Keratinocyte (primary cell): ENCODE measurements at regions not wholly inside any gene's neighbourhood (a gene's known extent, or its start where the extent isn't known, plus 50 kb on each side); places are given as distances from the start of the nearest gene placed in this dataset.

Experiments used
- DNase-seq: peaks from one replicate; pipeline ENCODE4 v3.0.0-alpha.2; 2011; ENCODE audit warnings: low read depth, missing footprints, low spot score
- FAIRE-seq: peaks from 2 replicates; lab custom pipeline; 2011; peaks lifted over from hg19 to GRCh38; lab: Jason Lieb, UNC
- H2AFZ ChIP-seq: 2 replicates; pipeline ENCODE4 v1.6.0; 2012; ENCODE audit warnings: low read length, control low read depth, inconsistent platforms; ENCODE audit not compliant: control insufficient read depth
- H3K27ac ChIP-seq: 2 replicates; pipeline ENCODE4 v1.5.1; 2011; ENCODE audit warnings: low read length; ENCODE audit not compliant: control insufficient read depth, insufficient read depth
- H3K27me3 ChIP-seq: 3 replicates; pipeline ENCODE4 v1.6.0; 2011; ENCODE audit warnings: low read length; ENCODE audit not compliant: control insufficient read depth, insufficient read depth; ENCODE audit errors: extremely low read depth
- H3K36me3 ChIP-seq, 2 experiments: 2 replicates in 1 of 2; 3 replicates in 1 of 2; pipeline ENCODE4 v1.5.1; 2011; ENCODE audit warnings: low read length in 2 of 2, mild to moderate bottlenecking in 1 of 2; ENCODE audit not compliant: control insufficient read depth in 2 of 2, insufficient read depth in 2 of 2; ENCODE audit errors: extremely low read depth in 1 of 2
- H3K4me1 ChIP-seq: 3 replicates; pipeline ENCODE4 v1.5.1; 2011; ENCODE audit warnings: low read length; ENCODE audit not compliant: control insufficient read depth, insufficient read depth; ENCODE audit errors: extremely low read depth
- H3K4me2 ChIP-seq: 3 replicates; pipeline ENCODE4 v1.6.0; 2011; ENCODE audit warnings: low read depth, low read length; ENCODE audit not compliant: control insufficient read depth, insufficient read depth; ENCODE audit errors: extremely low read depth
- H3K4me3 ChIP-seq, 3 experiments: fragments of 200-600 bp in 1 of 3; sonication (generic) in 1 of 3; 2 replicates in 2 of 3; 3 replicates in 1 of 3; pipeline ENCODE4 v1.5.1; 2011 to 2016; ENCODE audit warnings: low read length in 3 of 3, mild to moderate bottlenecking in 3 of 3, control low read depth in 2 of 3, inconsistent platforms in 1 of 3, low read depth in 1 of 3, mixed read lengths in 1 of 3, mixed run types in 1 of 3, moderate library complexity in 1 of 3; ENCODE audit not compliant: control insufficient read depth in 2 of 3, insufficient read depth in 2 of 3; ENCODE audit errors: extremely low read depth in 1 of 3
- H3K79me2 ChIP-seq: 2 replicates; pipeline ENCODE4 v1.6.0; 2012; ENCODE audit warnings: low read length; ENCODE audit not compliant: control insufficient read depth, insufficient read depth
- H3K9ac ChIP-seq: 3 replicates; pipeline ENCODE4 v1.6.0; 2011; ENCODE audit warnings: low read length; ENCODE audit not compliant: control insufficient read depth, insufficient read depth; ENCODE audit errors: extremely low read depth
- H3K9me1 ChIP-seq: 3 replicates; pipeline ENCODE4 v1.6.0; 2011; ENCODE audit warnings: low read length; ENCODE audit not compliant: control insufficient read depth, insufficient read depth; ENCODE audit errors: extremely low read depth
- H3K9me3 ChIP-seq: 2 replicates; pipeline ENCODE4 v1.5.1; 2012; ENCODE audit warnings: low read depth, low read length; ENCODE audit not compliant: control insufficient read depth
- H4K20me1 ChIP-seq: 3 replicates; pipeline ENCODE4 v1.6.0; 2011; ENCODE audit warnings: low read length; ENCODE audit not compliant: control insufficient read depth, insufficient read depth; ENCODE audit errors: extremely low read depth
- EZH2 ChIP-seq: IDR thresholded peaks from one replicate; pipeline ENCODE4 v1.6.1; 2012; ENCODE audit warnings: inconsistent platforms, mild to moderate bottlenecking, low read length, moderate library complexity
- dilution Hi-C: fragments of 300-500 bp; cut with MboI; formaldehyde crosslinking; loops from one replicate; pipeline ENCODE4 v1.7.0; 2020; ENCODE audit warnings: low sequenced_read_pairs; ENCODE audit not compliant: extremely low pct_ligation_motif_present
- TF ChIP-seq, protein P1 (sequence below), 3 experiments: IDR thresholded peaks in 1 of 3; conservative IDR thresholded peaks in 1 of 3; optimal IDR thresholded peaks in 1 of 3; 2 replicates in 2 of 3; 3 replicates in 1 of 3; pipeline versions ENCODE3 to v1.5.1; 2011; ENCODE audit warnings: low read length in 3 of 3, mild to moderate bottlenecking in 3 of 3, moderate library complexity in 2 of 3, control low read depth in 1 of 3, inconsistent platforms in 1 of 3; ENCODE audit not compliant: insufficient read depth in 2 of 3; ENCODE audit errors: extremely low read depth in 1 of 3

DNA sequence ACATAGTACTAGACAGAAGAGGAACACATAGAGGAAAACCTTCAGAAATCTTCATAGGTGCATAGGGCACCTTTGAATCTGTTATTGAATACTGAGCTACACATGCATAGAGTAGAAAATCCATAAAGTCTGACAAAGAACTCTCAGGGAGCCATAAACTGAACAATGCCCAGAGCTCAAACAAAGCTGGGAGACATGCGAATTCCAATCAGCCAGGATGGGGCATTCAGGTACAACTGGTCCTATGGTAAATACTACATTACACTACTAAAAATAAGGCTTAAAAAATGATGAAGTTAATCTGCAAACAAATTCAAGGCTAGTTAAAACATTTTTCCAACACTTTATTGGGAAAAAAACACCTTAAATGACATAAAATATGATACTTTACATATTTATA lies 259.7 kb downstream of the DIO2 start:
- H3K4me3 ChIP-seq: no peak overlapping the region
- H3K79me2 ChIP-seq: no peaks in the 10 kb centered on the region
- no peaks in the 10 kb centered on the region for H3K9me1 ChIP-seq
- no peak for TF ChIP-seq EZH2
- TF ChIP-seq, protein P1, sequence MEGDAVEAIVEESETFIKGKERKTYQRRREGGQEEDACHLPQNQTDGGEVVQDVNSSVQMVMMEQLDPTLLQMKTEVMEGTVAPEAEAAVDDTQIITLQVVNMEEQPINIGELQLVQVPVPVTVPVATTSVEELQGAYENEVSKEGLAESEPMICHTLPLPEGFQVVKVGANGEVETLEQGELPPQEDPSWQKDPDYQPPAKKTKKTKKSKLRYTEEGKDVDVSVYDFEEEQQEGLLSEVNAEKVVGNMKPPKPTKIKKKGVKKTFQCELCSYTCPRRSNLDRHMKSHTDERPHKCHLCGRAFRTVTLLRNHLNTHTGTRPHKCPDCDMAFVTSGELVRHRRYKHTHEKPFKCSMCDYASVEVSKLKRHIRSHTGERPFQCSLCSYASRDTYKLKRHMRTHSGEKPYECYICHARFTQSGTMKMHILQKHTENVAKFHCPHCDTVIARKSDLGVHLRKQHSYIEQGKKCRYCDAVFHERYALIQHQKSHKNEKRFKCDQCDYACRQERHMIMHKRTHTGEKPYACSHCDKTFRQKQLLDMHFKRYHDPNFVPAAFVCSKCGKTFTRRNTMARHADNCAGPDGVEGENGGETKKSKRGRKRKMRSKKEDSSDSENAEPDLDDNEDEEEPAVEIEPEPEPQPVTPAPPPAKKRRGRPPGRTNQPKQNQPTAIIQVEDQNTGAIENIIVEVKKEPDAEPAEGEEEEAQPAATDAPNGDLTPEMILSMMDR (optimal IDR thresholded peaks at IDR 0.05 in 1 of 3, IDR thresholded peaks at IDR 0.05 in 1 of 3, conservative IDR thresholded peaks at IDR 0.05 in 1 of 3; ENCODE audit: extremely low read depth in 1 of 3, insufficient read depth in 2 of 3, low read length in 3 of 3): no peak
- no peaks in the 10 kb centered on the region for H3K36me3 ChIP-seq
- FAIRE-seq: no peak
- no peak overlapping the region for H3K4me2 ChIP-seq
- H4K20me1 ChIP-seq: no peaks in the 10 kb centered on the region
- no peaks in the 10 kb centered on the region for H3K27me3 ChIP-seq
- H3K4me1 ChIP-seq: no peaks in the 10 kb centered on the region
- no peaks in the 10 kb centered on the region for H3K9me3 ChIP-seq
- no peak overlapping the region for H3K27ac ChIP-seq
- H3K9ac ChIP-seq: no peak overlapping the region
- no peak overlapping the region for H2AFZ ChIP-seq
- no peak for DNase-seq
- dilution Hi-C loops: no loop called here

DNA sequence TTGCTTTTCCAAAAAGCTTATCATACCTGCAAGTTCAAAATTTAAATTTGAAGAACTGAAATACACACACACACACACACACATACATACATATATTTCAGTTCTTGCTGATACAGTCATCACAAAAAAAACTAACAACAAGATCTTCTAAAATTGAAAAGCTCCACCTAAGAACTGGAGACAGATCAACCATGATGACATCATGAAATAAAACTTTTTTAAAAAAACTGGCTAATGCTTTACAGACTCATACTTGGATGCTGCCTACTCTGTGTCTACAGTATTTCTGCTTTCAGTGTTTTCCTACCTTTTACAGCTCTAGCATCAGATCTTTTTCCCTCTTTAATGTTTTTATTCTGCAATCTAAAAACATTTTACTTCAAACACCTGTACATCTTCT lies 261.4 kb downstream of the DIO2 start:
- Histone ChIP-seq H3K36me3 (no peaks in the 10 kb centered on the region), H3K79me2 (no peaks in the 10 kb centered on the region), H2AFZ (no peak overlapping the region), H3K9me3 (no peaks in the 10 kb centered on the region), H3K4me2 (no peak overlapping the region), H3K9ac (no peak overlapping the region), H3K4me3 (no peak overlapping the region), H3K27me3 (no peaks in the 10 kb centered on the region), H3K4me1 (no peaks in the 10 kb centered on the region), H4K20me1 (no peaks in the 10 kb centered on the region), H3K27ac (no peak overlapping the region), H3K9me1 (no peaks in the 10 kb centered on the region)
- no peak for TF ChIP-seq EZH2
- TF ChIP-seq, protein P1 (optimal IDR thresholded peaks at IDR 0.05 in 1 of 3, IDR thresholded peaks at IDR 0.05 in 1 of 3, conservative IDR thresholded peaks at IDR 0.05 in 1 of 3; ENCODE audit: extremely low read depth in 1 of 3, insufficient read depth in 2 of 3, low read length in 3 of 3): no peak
- dilution Hi-C loops: no loop called here
- no peak for FAIRE-seq
- DNase-seq: no peak
